ENCODE measurements at regions not wholly inside any gene's neighbourhood (a gene's known extent, or its start where the extent isn't known, plus 50 kb on each side); places are given as distances from the start of the nearest gene placed in this dataset.

DNA sequence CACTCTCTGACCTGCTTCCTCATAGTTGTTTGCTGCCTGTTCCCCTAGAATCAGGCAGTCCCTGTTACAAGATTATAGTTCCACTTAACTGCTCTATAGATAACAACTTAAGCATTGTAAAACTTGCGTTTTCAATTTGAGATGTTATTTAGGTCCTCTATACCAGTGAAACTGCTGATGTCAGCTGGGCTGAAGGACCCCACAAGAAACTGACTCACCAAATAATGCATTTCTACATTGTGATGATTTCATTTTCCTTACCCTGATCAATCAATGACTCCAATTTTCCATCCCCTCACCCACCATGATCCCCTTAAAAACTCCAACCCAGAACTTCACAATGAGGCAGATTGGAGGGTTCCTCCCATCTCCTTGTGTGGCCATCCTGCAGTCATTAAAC lies 280.7 kb downstream of the SLITRK1 start:
- DNase-seq (ENCODE audit: low read depth, low spot score): no peak

DNA sequence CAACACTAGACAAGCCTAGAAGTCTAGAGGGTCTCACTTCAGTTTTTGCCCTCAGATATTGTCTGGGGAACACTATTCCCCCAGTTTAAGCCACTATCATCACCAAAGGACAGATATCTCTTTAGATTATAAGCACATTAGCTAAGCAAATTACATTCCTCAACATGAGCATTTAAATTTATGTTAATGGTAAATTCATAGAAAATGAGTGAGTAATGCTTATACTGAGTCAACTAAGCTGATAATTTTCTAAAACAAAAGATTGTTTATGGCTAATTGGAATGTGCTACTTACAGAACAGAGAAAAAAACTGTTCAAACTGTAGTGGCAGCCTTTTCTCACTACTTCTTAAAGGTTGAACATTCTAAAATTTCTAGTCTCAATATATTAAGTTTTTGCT lies 290.2 kb downstream of the SLITRK1 start:
- DNase-seq (ENCODE audit: low read depth, low spot score): no peak

DNA sequence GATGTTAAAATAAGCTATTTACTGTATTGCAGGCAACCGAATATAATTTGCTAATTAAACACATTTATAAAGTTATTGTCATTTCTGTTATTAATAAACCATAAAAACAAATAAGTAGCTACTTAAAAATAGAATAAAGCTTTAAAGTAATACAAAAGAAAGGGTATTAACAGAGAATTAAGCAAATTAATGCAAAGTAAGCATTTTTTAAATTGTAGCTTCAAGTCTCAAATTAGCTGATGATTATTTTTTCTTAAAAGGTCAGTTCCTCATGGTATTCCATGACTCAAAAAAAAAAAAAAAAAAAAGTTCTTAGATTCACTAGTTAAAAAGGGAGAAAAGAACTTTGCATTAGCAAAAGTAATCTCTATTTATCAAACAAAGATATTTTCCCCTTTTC lies 292.5 kb downstream of the SLITRK1 start:
- no peak for DNase-seq (ENCODE audit: low read depth, low spot score)

DNA sequence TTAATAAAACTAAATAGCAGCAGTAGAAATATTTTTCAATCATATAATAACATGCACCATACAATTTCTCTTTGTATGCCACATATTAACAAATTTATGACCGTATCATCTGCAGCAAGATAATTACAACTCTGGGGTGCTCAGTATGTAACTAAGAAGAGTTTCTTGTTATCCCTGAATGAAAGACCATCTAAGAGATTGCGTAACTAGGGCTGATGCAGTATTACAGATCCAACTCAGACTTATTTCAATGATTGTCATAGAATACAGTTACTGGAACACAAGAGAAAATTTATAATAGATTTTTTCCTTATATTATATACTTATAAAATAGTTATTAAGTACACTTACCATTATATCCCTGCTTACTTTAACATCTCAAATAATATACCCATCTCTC lies 305.1 kb downstream of the SLITRK1 start:
- DNase-seq (ENCODE audit: low read depth, low spot score): no peak

DNA sequence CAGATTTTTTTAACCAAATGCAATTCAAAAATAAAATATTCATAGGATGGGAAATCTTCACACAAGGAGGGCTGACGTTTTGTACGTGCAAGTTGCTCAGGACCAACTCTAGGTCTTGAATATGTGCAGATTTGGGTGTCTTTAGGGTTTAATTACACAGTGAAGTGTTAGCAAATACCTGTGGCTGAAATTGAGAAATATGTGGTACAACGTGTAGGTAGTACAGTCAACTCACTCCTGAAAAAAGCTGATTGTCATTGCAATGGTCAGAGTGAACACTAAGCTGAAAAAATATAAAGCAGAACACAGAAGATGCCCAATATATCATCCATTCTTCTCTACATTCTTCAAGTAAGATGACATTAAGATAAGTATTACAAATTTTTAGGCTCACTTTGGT lies 314.3 kb downstream of the SLITRK1 start:
- DNase-seq (ENCODE audit: low read depth, low spot score): no peak

DNA sequence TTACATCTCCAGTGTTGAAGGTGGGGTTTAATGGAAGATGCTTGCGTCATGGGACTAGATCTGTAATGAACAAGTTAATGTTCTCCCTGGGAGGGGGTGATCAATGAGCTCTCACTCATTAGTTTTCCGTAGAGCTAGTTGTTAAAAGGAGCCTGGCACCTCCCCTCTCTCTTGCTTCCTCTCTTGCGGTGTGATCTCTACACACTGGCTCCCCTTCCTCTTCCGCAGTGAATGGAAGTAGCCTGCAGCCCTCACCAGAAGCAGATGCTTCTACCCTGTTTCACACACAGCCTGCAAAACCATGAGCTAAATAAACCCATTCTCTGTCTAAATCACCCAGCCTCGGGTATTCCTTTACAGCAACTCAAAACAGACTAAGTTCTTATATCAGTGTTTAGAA lies 318.8 kb downstream of the SLITRK1 start:
- no peak for DNase-seq (ENCODE audit: low read depth, low spot score)

DNA sequence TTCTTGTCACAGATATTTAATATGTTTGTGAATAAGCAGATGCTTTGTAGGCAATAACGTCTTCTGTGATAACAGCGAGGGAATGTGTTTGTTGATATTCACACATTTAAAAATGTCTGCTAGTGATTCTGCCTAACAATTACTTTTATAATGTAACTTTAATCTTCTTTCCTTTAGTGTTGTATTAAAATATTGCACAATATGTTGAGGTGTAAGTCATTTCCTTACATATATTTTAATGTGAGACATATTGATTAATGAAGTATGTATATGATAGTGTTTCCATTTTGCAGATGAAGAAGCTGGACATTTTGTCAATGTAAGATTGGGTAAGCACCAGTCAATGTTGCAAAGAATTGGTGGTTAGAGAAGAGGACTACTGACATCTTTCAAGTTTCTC lies 324.4 kb downstream of the SLITRK1 start:
- DNase-seq (ENCODE audit: low read depth, low spot score): no peak

DNA sequence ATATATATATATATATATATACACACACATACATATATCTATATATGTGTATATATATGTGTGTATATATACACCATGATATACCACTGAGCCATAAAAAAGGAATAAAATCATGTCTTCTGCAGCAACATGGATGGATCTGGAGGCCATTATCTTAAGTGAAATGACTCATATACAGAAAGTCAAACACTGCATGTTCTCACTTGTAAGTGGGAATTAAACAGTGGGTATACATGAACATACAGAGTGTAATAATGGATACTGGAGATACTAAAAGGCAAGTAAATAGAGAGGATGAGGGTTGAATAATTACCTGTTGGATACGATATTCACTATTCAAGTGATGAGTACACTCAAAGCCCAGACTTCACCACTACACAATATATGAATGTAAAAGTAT lies 332.6 kb downstream of the SLITRK1 start:
- DNase-seq (ENCODE audit: low read depth, low spot score): no peak

DNA sequence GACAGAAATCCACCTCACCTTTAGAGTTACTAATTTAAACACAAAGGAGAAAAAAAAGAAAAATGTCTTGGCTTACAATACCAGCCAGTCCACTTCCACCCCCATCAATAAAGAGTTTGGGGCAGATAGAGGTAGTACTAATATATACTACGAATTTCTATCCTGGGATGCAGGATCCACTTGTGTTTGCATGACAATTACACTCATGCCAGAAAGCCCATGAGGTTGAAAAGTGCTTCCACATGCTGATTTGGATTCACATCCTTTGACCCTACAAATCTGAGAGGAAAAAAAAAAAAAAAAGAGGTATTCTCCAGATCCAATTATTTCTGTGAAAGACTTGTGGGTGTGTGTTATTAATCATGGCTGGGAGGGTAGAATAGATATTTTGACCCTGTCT lies 335.2 kb downstream of the SLITRK1 start:
- no peak for DNase-seq (ENCODE audit: low read depth, low spot score)

DNA sequence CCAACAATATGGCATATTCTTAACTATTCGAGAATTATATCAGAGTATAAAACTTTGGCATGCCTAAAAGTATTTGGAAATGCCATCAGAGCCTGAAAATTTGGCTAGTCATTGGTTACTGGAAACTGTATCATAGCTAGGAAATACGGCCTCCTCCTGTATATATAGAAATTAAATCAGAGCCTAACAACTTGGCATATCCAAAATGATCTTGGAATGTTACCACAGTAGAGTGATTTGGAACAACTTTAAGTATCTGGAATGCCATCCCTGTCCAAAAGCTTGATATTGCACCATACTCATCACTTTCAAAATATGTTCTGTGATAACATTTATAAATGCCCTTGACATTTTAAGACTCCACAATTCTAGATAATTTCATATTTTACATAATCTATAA lies 335.8 kb downstream of the SLITRK1 start:
- no peak for DNase-seq (ENCODE audit: low read depth, low spot score)

DNA sequence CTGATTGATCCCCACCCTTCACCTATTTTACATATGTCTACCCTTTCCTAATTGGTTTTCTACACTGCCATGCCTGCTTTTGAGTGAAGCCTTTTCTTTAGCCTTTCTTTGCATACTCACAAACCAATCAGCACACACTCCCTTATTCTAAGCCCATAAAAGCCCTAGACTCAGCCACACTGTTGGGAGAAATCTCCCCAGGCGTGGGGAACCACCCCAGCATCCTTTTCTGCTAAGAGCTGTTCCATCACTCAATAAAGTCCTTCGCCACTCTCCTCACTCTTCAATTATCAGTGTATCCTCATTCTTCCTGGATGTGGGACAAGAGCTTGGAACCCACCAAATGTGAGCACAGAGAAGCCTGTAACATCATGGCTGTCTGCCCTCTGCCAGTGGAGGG lies 343.6 kb downstream of the SLITRK1 start:
- DNase-seq (ENCODE audit: low read depth, low spot score): no peak

DNA sequence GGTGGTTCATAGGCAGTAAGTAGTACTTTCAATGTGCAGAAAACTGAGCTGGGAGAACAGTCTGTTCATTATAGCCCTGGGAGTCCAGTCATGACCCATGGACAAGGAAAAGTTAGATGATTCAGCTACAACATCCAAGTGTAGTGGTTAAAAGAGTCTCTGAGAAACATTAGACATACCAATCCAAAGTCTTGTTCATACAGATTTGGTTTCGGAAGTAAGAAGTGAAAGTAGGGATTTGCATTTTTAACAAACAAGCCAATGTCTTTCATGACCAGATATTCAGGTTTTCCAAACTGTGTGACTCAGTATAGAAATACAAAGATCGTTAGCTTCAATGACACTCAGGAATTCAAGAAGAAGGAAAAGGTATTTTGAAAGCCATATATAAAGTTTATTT lies 345.3 kb downstream of the SLITRK1 start:
- DNase-seq (ENCODE audit: low read depth, low spot score): no peak

DNA sequence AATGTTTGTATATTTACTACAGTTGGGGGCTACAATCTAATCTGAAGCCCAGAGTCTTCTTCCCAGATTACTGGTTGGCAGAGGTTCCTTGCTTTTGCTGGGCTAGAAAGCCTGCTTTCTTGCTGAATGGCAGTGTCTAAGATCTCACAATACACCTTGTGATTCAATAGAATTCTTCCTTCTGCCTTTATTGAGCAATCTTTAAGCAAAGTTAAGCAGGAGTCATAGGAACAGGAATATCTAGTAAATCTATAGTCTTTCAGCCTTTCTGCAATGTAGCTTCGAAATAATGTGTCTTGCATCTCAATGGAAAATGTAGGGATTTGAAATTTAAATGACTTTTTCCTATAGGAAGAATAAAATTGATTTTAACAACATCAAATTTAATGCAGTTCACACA lies 346.1 kb downstream of the SLITRK1 start:
- no peak for DNase-seq (ENCODE audit: low read depth, low spot score)

DNA sequence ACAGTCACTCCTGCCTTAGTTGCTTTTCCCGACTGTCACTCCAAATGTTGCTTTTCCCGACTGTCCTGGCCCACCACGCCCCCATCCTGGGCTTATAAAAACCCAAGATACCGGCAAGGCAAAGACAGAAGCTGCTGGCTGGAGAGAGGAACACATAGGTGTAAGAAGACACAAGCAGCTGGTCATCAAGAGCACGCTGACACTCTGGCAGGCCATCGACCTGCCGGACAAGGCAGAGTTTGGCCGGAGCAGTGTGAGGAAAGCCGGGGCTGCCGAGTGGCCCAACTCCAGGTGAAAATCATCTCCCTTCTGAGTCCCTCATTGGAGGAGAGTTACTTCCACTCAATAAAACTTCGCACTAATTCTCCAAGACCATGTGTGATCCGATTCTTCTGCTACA lies 349.5 kb downstream of the SLITRK1 start:
- DNase-seq (ENCODE audit: low read depth, low spot score): no peak

DNA sequence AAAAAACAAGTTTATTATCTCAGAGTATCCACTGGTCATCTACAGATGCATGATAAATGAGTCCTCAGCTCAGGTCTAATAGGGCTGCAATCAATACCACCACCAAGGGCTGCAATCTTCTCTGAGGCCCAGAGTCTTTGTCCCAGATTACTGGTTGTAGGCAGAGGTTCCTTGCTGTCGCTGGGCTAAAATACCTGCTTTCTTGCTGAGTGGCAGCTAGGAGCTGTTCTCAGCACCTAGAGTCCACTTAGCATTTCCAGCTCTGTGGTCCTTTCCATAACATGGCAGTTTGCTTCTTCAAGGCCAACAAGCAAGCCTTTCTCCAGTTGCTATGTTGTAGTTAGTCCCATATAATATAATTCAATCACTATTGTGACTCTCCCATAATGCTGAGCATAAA lies 351.3 kb downstream of the SLITRK1 start:
- DNase-seq (ENCODE audit: low read depth, low spot score): no peak

DNA sequence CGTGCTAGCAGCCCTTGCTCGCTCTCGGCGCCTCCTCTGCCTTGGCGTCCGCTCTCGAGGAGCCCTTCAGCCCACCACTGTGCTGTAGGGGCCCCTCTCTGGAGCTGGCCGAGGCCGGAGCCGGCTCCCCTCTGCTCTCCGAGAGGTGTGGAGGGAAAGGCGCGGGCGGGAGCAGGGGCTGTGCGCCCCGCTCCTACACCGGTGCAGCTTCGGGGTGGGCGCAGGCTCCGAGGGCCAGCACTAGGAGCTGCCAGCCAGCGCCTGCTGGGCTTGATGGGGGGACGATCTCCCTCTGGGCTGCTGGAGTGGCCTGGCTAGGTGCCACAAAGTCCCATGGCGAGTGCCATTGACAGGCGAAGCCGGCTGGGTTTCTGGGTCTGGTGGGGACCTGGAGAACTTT lies 365.5 kb downstream of the SLITRK1 start:
- no peak for DNase-seq (ENCODE audit: low read depth, low spot score)

DNA sequence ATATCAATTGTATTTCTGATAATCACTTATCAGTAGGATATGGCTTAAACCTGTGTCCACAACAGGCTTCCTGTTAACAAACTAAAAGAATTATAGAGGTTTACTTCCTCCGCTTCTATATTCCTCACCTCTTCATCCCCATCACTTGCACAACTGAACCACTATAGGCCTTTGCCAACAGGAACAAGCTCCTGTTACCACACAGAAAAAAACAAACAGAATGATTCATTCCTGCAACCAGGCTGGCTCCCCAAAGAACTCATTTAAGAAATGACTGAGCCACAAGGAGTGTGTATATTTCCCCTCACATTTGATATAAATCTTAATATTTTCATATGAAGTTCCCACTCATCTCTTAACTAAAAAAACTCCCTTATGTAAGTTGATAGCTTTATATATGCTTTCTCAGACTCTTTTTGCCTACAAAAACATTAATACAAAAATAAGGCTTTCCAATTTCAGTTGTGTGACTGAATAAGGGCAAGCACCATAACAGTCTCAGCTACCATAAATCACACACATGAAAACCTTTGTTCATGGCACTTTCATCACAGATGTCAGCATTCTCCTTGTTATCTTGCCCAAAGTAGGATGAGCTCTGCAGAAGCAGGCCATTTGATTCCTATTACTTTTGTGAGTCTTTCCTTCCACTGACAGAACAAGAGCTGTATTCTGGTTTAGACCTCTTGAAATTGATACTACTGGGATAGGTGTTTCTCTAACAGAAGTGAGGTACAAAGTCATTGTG lies 366.8 kb downstream of the SLITRK1 start:
- DNase-seq (ENCODE audit: low read depth, low spot score): no peak

DNA sequence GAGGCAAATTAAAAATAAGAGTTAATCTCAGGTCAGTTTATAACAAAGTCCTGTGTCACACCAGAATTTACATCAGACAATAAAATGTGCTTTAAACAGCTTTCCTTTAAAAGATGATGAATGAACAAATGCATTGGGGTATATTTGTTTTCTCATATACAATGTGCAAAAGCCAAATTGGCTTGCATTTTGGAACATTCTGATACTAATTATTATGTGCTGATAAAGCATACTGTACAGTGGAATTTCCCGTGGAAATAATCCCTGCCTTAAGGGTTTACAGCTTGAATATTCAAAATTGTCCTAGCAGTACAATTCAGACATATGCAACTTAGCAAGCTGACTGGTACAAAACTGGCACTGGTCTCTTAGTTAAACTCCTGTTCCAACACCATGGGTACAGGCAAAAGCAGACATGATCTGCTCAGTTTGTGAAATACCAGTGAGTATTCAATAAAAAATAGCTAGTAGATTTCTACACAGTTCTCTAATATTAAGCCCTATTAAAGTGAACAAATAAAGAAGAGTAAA lies 373.4 kb downstream of the SLITRK1 start:
- DNase-seq (ENCODE audit: low read depth, low spot score): no peak

DNA sequence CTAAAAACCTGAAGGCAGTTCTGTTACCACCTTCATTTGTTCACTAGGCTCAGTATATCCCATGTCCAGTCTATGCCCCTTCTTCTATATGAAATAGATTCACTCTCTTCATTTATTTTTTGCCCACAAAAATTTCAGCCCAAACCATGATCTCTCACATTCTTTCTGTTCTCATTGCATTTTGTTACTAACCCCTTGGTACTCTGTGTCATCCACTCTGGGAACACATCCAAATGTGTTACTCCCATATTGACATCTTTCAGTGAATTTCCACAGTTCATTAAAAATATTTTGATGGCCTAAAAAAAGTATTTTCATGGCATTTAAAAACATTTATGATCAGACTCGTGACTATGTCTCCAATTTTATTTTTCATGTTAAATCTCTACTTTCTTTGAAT lies 378.9 kb downstream of the SLITRK1 start:
- DNase-seq (ENCODE audit: low read depth, low spot score): no peak

DNA sequence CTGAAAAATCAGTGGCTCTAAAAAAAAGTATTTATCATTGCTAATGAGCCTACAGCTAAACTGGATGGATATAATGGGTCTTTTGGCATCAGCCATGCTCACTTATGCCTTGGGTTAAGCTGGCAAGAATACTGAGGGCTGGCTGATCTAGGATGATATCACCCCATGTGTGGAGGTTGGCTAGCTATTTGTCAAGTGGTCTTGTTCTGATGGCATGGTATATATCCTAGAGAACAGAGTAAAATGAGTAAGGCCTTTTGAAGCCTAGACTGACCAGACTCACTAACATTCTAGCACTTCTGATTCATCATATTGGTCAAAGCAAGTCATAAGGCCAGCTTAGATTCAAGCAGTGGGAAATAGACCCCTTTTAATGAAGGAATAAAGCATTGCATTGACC lies 383.0 kb downstream of the SLITRK1 start:
- no peak for DNase-seq (ENCODE audit: low read depth, low spot score)

DNA sequence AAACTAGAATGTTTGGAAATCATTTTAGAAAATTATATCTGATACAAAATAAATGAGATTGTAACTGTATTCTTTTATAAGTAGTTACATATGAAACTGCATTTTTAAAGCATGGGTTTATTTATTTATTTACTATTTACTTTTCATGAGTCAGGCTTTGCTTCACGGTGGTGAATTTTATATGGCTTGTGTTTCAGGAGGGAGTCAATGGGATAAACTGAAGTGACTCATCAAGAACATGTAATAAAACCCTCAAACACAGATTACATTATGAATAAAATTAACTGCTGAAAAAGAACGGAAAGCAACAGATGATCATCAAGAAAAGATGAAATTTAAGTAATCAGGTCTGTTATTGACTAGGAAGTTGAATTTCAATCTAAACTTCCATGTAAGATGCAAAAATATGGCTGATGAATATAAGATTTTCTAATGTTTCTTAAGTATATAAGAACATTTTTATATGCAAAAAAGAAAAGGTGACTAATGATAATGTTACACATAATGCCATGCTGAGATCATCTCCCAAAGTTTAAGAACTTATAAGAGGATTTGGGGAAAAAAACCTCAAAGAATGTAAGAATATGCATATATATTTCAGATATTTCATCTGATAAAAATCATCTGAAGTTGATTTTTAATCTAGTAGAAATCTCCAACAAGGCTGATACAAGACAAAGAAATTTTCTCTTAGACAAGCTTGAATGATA lies 383.6 kb downstream of the SLITRK1 start:
- no peak for DNase-seq (ENCODE audit: low read depth, low spot score)

DNA sequence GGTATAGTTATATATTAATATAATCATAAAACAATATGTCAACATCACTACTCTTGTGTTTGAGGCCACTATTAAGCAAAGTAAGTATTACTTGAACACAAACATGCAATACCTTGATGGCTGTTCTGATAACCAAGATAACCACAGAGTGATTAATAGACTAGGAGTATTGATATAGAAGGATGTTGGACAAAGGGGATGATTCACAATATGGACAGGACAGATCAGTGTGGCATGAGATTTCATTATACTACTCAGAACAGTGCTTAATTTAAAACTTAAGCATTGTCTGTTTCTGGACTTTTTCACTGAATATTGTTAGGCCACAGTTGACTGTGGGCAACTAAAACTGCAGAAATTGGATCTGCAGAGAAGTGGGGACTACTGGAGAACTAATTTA lies 384.2 kb downstream of the SLITRK1 start:
- no peak for DNase-seq (ENCODE audit: low read depth, low spot score)

DNA sequence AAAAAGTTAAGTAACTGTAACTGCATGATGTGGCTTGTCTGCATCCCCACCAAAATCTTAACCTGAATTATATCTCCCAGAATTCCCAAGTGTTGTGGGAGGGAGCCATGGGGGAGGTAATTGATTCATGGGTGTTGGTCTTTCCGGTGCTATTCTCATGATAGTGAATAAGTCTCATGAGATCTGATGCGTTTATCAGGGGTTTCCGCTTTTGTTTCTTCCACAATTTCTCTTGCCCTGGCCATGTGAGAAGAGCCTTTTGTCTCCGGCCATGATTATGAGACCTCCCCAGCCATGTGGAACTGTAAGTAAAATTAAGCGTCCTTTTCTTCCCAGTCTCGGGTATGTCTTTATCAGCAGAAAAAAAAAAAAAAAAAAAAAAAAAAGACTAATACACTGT lies 385.8 kb downstream of the SLITRK1 start:
- DNase-seq (ENCODE audit: low read depth, low spot score): no peak
